Activated CD8-positive, alpha-beta memory T cell treated with anti-CD3 and anti-CD28 coated beads, Interleukin-2, amount 50 U/mL, for 48 hours (primary cell): ENCODE measurements at regions not wholly inside any gene's neighbourhood (a gene's known extent, or its start where the extent isn't known, plus 50 kb on each side); places are given as distances from the start of the nearest gene placed in this dataset.

ENCODE experiments used
- DNase-seq: peaks from one replicate; pipeline ENCODE4 v3.0.0-alpha.2; 2020

GRCh38 chr10:117638664-117639200 lies 96.2 kb downstream of the EMX2 start:
- DNase-seq = no peak

GRCh38 chr10:117640406-117640805 lies 97.9 kb downstream of the EMX2 start:
- DNase-seq = no peak

GRCh38 chr10:117646718-117647117 lies 104.2 kb downstream of the EMX2 start:
- no peak for DNase-seq

- no peak for DNase-seq
These were observed 104.8 kb downstream of the EMX2 start for GRCh38 chr10:117647306-117647705.

- DNase-seq = peak; percentile 33
These were observed 108.6 kb downstream of the EMX2 start for GRCh38 chr10:117651121-117651520.

GRCh38 chr10:117652228-117653169 lies 110.0 kb downstream of the EMX2 start:
- no peak for DNase-seq

- DNase-seq = no peak
These were observed 110.6 kb downstream of the EMX2 start for GRCh38 chr10:117653170-117653515.

- DNase-seq = no peak
These were observed 111.6 kb downstream of the EMX2 start for GRCh38 chr10:117654105-117654504.

GRCh38 chr10:117656385-117657367 lies 114.1 kb downstream of the EMX2 start:
- peak; percentile 26 for DNase-seq

- DNase-seq = peak; percentile 17
These were observed 118.8 kb downstream of the EMX2 start for GRCh38 chr10:117661316-117661715.

- no peak for DNase-seq
These were observed 119.6 kb downstream of the EMX2 start for GRCh38 chr10:117662126-117662525.

- peak; percentile 35 for DNase-seq
These were observed 120.4 kb downstream of the EMX2 start for GRCh38 chr10:117662751-117663540.

GRCh38 chr10:117663750-117664149 lies 121.2 kb downstream of the EMX2 start:
- no peak for DNase-seq

- DNase-seq = no peak
These were observed 121.7 kb downstream of the EMX2 start for GRCh38 chr10:117664288-117664687.

- DNase-seq = no peak
These were observed 123.6 kb downstream of the EMX2 start for GRCh38 chr10:117666166-117666565.

- DNase-seq = peak; percentile 25
These were observed 124.4 kb downstream of the EMX2 start for GRCh38 chr10:117666965-117667364.

GRCh38 chr10:117667831-117668230 lies 125.3 kb downstream of the EMX2 start:
- peak; percentile 22 for DNase-seq

- DNase-seq = no peak
These were observed 125.9 kb downstream of the EMX2 start for GRCh38 chr10:117668327-117669008.

- DNase-seq = peak; percentile 23
These were observed 126.6 kb downstream of the EMX2 start for GRCh38 chr10:117669122-117669521.

GRCh38 chr10:117670116-117670904 lies 127.8 kb downstream of the EMX2 start:
- peak; percentile 25 for DNase-seq
